D721Med (cell line): ENCODE measurements at regions not wholly inside any gene's neighbourhood (a gene's known extent, or its start where the extent isn't known, plus 50 kb on each side); places are given as distances from the start of the nearest gene placed in this dataset.

Source experiments
- DNase-seq: peaks from one replicate; pipeline ENCODE4 v3.0.0; 2011; ENCODE audit warnings: low spot score; ENCODE audit not compliant: insufficient read length
- FAIRE-seq: peaks from 2 replicates; lab custom pipeline; 2011; peaks lifted over from hg19 to GRCh38; lab: Jason Lieb, UNC
- TF ChIP-seq, protein P1 (sequence below): IDR thresholded peaks from 2 replicates; pipeline ENCODE4 v1.5.1; 2012; ENCODE audit warnings: mild to moderate bottlenecking, control low read depth; ENCODE audit not compliant: insufficient read depth; ENCODE audit errors: missing control alignments

DNA sequence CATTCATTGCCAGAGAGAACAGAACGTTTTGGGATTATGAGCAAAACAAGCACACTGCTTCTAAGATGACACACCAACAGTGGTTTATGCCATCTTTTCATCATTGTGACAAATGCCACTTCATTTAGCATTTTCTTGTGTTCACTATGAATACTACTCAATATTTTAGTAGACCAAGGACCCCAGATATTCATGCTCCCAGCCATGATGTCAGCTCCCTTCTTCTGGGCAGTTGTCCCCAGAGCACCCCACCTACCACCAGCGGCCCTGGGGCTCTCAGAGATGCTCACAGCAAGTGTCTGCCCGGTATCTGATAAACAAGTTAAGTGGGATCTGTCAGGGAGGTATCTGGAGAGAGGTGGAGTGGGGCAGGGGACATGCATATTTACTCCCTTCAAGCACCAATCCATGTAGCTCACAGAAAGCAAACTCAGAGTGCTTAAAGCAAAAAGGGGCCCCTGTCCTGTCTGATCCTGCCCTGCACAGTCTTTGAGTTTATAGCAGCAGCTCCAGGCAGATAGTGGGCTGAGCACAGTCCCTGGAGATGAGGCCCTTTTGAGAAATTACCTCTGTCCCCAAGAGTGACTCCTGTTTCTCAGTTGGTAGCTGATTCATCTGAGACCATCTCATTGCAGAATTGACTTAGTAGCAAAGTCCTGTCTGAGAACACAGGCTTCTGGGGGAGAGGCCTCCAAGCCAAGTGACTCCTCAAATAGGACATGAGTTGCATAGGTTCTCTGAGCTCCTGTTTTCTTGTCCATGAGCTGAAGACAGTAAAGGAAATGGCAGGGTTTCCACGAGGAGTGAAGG lies 281.8 kb upstream of the KLF6 start:
- TF ChIP-seq, protein P1, sequence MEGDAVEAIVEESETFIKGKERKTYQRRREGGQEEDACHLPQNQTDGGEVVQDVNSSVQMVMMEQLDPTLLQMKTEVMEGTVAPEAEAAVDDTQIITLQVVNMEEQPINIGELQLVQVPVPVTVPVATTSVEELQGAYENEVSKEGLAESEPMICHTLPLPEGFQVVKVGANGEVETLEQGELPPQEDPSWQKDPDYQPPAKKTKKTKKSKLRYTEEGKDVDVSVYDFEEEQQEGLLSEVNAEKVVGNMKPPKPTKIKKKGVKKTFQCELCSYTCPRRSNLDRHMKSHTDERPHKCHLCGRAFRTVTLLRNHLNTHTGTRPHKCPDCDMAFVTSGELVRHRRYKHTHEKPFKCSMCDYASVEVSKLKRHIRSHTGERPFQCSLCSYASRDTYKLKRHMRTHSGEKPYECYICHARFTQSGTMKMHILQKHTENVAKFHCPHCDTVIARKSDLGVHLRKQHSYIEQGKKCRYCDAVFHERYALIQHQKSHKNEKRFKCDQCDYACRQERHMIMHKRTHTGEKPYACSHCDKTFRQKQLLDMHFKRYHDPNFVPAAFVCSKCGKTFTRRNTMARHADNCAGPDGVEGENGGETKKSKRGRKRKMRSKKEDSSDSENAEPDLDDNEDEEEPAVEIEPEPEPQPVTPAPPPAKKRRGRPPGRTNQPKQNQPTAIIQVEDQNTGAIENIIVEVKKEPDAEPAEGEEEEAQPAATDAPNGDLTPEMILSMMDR = no peak
- DNase-seq (no peak), FAIRE-seq (no peak)

DNA sequence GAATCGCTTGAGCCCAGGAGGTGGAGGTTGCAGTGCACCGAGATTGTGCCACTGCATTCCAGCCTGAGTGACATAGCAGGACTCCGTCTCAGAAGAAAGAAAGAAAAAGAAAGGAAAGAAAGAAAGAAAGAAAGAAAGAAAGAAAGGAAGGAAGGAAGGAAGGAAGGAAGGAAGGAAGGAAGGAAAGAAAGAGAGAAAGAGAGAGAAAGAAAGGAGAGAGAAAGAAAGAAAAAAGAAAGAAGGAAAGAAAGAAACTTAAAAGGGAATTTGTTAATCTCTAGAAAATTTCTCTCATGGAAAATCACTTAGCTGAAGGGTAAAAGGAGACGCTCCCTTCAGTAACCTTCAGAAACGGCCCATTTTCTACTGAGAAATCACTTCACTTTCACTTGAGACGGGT lies 279.5 kb upstream of the KLF6 start:
- TF ChIP-seq, protein P1 = no peak
- FAIRE-seq (no peak), DNase-seq (no peak)

DNA sequence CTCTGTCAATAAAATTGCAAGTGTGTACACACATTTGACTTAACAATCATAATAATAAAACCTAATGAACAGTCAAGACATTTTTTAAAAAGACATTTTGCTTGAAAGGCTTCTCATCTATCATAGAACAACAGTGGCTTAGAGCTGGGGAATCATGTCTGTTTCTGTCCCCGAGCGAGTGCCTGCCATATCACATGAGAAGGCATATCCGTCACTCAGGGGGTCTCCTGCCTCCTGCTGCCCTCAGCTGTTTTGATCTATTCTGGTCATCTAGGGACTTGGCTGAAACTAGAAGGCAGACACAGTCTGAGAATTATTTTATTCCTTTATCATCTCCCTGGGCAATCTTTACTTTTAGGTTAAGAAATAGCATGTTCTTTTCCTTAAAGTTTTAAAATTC lies 278.7 kb upstream of the KLF6 start:
- no peak for FAIRE-seq
- TF ChIP-seq, protein P1 = no peak

DNA sequence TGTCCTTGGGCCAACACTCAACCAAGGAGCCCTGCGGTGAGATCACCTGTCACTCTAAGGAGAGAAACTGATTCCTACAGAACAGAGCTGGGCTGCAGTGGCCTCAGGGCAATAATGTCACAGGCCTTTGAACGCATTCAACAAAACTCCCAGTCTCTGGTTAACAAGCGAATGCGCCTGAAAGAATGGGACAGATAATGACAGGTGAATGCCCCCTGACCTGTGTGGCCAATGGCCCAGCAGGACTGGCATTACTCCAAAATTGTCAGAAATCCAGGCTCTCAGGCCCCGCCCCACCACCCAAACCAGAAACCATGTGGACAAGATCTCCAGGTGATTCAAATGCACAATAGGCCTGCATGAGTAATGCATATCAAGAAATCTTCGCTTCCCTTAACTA lies 277.7 kb upstream of the KLF6 start:
- DNase-seq (no peak), FAIRE-seq (no peak)
- TF ChIP-seq, protein P1 = no peak

More for the DNA sequence above, 278.7 kb upstream of the KLF6 start:
- no peak for DNase-seq

DNA sequence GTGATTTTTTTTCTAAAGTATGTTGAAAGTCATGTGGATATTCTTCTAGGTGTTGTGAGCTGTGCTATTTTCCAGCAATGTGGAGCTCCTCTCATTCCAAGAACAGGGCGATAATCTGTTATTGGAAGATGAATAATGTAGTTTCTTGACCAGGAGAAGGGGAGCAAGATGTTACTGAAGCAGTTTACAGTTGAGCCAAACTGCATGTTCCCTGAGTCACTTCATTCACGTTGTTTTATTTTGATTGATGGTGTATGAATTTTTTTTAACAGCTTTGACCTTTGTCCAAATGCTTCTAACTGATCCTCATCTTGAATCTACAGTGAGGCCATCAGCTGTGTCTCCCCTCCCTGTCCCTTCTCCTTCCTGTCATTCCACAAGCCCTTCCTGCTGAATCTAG lies 277.1 kb upstream of the KLF6 start:
- no peak for DNase-seq
- FAIRE-seq = no peak
- TF ChIP-seq, protein P1 = no peak

DNA sequence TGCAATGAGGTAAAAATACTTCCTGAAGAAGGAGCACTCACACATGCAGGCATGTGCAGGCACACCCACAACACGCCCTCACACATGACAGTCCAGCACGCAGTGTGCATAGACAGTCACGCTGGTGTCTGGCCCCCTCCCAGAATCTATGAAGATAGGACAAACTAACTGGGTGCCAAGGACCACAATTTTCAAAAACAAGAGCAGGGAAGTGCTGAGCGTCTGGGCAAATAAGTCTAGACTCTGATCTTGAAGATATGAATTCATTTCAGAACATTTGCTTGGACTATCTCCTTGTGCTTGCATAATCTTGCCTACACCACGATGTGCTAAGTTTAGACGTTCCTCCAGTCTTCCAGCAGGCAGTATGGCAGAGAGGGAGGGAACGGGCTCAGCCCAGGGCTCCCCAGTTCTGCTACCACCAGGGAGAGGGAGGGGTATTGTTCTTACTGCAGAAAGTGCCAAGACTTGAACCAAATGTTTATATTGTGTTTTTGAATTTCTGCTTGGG lies 276.5 kb upstream of the KLF6 start:
- no peak for DNase-seq
- FAIRE-seq = no peak
- TF ChIP-seq, protein P1 = no peak
